HL-60 (cell line): ENCODE measurements at regions not wholly inside any gene's neighbourhood (a gene's known extent, or its start where the extent isn't known, plus 50 kb on each side); places are given as distances from the start of the nearest gene placed in this dataset.

Experiments
- CTCF ChIP-seq: IDR thresholded peaks from one replicate; pipeline ENCODE4 v1.5.1; 2011; ENCODE audit warnings: low read length, control low read depth, inconsistent platforms; ENCODE audit not compliant: insufficient read depth
- POLR2AphosphoS5 ChIP-seq: IDR thresholded peaks from 2 replicates; pipeline ENCODE4 v1.6.1; 2012; ENCODE audit warnings: low read depth
- REST ChIP-seq: IDR thresholded peaks from 2 replicates; pipeline ENCODE4 v1.6.1; 2012; ENCODE audit warnings: low read depth; ENCODE audit not compliant: insufficient replicate concordance
- SPI1 ChIP-seq: IDR thresholded peaks from 2 replicates; pipeline ENCODE4 v1.6.1; 2012; ENCODE audit warnings: low read depth, mild to moderate bottlenecking, borderline replicate concordance

- TF ChIP-seq SPI1, result no peak
- TF ChIP-seq CTCF, result no peak
- TF ChIP-seq POLR2AphosphoS5, result no peak
- no peak for TF ChIP-seq REST
Measured at GRCh38 chr13:36530861-36531590, 98.7 kb downstream of the CCNA1 start.
